Suprapubic skin (tissue), 4 donors: ENCODE measurements at regions not wholly inside any gene's neighbourhood (a gene's known extent, or its start where the extent isn't known, plus 50 kb on each side); places are given as distances from the start of the nearest gene placed in this dataset.

Experiments
- CTCF ChIP-seq, 2 donors: fragments of 200-600 bp in 1 of 2; fragments of 450-650 bp in 1 of 2; sonication (generic) in 1 of 2; IDR thresholded peaks; one replicate each; pipeline ENCODE4 v1.5.1; 2016 to 2019; ENCODE audit warnings: antibody characterized with exemption in 2 of 2, mild to moderate bottlenecking in 1 of 2, moderate library complexity in 1 of 2
- EP300 ChIP-seq: sonication (generic); formaldehyde crosslinking; IDR thresholded peaks from one replicate; pipeline ENCODE4 v1.6.1; 2017; ENCODE audit warnings: antibody characterized with exemption
- POLR2A ChIP-seq, 2 donors: fragments of 450-650 bp; IDR thresholded peaks; one replicate each; pipeline ENCODE4 v1.6.1; 2017; ENCODE audit warnings: antibody characterized with exemption in 2 of 2, mild to moderate bottlenecking in 2 of 2, moderate library complexity in 2 of 2
- POLR2AphosphoS5 ChIP-seq, 3 donors: sonication (generic); formaldehyde crosslinking; IDR thresholded peaks; one replicate each; pipeline ENCODE4 v1.6.1; 2017; ENCODE audit warnings: antibody characterized with exemption in 3 of 3

- TF ChIP-seq POLR2A (IDR thresholded peaks at IDR 0.05) (no peak), CTCF (IDR thresholded peaks at IDR 0.05) (no peak), POLR2AphosphoS5 (IDR thresholded peaks at IDR 0.05) (no peak), EP300 (no peak)
Measured at GRCh38 chr3:98710067-98710659, 53.0 kb upstream of the ST3GAL6 start.
